ENCODE measurements at regions not wholly inside any gene's neighbourhood (a gene's known extent, or its start where the extent isn't known, plus 50 kb on each side); places are given as distances from the start of the nearest gene placed in this dataset.

- DNase-seq = no peak
Observed at GRCh38 chr10:85152496-85152895, 824.1 kb downstream of the CCSER2 start.

DNA sequence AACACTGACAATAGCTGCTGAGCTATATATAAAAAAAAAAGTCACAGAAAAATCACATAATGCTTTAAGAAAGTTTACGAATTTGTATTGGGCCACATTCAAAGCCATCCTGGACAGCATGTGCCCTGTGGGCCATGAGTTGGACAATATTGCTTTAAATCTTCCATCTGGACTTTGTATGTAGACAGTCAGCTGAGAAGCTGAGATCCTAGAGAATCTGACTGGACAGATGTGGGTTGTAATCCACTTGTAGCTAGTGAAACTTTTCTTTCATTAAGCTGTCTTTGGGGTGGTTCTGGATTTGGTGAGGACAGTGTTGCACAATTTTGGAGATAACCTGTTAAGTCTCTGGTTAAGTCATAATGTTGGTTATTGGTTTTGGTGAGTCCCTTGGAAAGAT, 824.5 kb downstream of the CCSER2 start:
- DNase-seq = no peak

DNA sequence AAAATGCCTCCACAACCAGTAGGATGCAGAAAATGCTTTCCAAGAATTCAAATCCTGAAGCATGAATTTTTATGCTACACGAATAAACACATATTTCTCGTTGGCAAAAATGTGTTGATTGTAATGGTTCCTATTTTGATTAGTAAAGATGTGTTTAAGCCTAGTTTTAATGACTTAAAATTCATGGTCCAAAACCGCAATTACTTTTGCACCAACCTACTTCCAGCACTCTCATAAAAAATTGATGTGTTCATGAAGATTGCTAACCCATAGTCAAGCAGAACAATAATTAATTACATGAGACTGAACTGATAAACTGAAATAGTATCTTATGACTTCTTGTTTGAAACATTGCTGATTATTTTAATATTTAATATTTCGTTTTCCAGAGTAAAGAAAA, 828.8 kb downstream of the CCSER2 start:
- DNase-seq = no peak

GRCh38 chr10:85168243-85168642, 839.9 kb downstream of the CCSER2 start:
- no peak for DNase-seq

GRCh38 chr10:85170026-85170425, 841.6 kb downstream of the CCSER2 start:
- no peak for DNase-seq

- DNase-seq = no peak
Observed at GRCh38 chr10:85175635-85176034, 847.2 kb downstream of the CCSER2 start.

DNA sequence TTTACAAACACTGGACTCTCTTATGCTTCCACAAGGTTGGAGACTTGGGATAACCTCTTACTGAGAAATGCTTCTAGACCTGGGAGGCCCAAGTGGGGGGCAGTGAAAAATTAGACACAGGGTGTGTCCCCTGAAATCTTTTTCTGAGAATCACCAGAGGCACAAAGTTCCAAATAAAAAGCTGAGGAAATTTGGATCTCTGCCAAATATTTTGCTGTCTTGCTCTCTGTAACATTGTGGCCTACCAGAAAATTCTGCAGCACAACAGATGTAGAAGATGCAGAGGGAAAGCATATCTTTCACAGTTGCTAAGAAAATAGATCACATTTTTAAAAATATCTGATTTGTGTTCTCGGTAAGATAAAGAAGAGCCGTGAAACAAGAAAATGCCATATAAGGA, 849.4 kb downstream of the CCSER2 start:
- no peak for DNase-seq

DNA sequence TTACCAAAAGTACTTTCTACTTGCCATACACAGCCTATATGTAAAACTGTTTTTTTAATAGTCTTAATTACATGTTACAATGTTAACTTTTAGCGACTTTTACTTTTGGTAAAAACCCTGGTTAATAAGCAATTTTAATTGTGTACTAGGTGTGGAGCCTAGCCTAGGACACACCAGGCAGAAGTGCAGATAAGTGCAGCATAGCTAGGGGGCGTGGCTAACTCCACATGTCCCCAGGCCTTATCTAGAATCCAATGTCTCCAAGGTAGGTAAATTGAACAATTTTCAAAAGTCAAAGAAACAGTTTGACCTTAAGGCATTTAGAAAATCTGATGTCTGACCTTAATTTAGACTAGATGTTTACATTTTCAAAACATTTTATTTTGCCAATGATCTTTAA, 858.7 kb downstream of the CCSER2 start:
- no peak for DNase-seq

GRCh38 chr10:85188770-85189484, 860.5 kb downstream of the CCSER2 start:
- no peak for DNase-seq

DNA sequence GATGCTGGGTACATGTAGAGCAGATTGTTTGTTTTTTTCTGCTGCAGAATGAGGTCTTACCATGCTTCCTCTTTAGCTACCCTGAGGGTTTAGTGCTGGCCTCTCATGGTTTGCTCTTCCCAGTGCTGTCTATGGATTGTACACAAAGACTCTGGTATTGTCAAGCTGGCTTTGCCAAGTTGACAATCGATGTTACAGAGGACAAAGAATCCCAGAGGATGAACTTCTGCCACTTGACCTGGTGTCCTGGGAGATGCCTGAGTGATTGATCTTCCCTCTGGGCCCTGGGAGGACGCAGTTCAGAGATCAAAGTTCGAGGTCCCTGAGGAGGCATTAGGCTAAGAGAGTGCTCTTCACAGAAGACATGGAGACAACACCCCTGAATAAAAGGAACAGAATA, 865.4 kb downstream of the CCSER2 start:
- DNase-seq = no peak

DNA sequence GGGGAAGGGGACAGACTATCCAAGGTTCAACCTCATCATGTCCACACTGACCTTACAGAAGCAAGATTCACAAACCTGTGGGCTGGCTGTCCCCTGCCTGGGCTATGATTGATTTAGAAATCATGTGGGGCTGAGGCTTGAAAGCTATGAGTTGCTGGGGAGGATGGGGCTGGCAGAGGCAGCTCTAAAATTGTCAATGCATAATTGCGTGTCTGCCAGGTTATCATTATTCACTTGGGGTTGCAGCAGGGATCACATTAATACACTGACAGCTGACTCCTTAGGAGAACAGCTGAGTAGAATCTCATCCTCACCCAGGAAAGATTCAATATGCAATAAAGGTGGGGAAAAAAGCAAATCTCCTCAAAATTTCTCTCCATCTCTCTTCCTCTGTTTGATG, 866.3 kb downstream of the CCSER2 start:
- DNase-seq = no peak

DNA sequence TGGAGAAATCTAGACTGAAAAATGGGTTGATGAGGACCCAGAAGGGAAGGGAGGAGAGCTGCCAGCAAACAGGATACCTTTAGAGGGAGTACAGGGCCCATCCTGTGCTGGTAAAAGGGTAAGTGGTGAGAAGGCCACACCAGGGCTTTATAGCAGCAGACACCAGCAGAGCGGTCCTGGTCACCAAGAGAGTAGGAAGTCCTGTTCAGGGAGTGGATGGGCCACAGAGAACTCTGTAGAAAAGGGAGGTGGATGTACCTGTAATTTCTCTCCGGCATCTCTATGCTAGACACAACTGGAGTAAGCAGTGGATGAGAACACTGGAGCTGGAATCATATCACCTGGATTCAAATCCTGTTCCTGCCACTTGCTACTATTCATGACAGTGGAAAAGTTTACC, 867.2 kb downstream of the CCSER2 start:
- DNase-seq = no peak

DNA sequence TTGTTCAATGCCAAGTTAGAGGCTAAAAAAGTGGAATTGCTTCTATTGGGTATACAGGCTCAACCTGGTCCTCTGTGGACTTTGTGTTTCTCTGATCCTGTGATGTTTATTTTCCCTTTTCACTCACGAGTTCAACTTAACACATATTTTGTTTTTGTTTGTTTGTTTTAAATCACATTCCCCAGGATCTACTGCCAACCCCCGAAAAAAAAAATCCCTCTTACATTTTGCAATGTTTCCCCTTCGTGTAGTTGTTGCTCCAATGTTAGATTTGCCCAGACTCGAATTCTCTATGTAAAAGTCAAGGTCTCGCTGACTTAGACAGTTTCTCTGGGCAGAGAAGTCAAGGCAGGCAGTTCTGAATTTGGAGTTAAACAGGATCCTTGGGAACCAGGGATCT, 876.4 kb downstream of the CCSER2 start:
- no peak for DNase-seq

GRCh38 chr10:85212526-85212925, 884.1 kb downstream of the CCSER2 start:
- no peak for DNase-seq

GRCh38 chr10:85213493-85213892, 885.1 kb downstream of the CCSER2 start:
- DNase-seq = no peak

- no peak for DNase-seq
Observed at GRCh38 chr10:85222300-85222699, 893.9 kb downstream of the CCSER2 start.

DNA sequence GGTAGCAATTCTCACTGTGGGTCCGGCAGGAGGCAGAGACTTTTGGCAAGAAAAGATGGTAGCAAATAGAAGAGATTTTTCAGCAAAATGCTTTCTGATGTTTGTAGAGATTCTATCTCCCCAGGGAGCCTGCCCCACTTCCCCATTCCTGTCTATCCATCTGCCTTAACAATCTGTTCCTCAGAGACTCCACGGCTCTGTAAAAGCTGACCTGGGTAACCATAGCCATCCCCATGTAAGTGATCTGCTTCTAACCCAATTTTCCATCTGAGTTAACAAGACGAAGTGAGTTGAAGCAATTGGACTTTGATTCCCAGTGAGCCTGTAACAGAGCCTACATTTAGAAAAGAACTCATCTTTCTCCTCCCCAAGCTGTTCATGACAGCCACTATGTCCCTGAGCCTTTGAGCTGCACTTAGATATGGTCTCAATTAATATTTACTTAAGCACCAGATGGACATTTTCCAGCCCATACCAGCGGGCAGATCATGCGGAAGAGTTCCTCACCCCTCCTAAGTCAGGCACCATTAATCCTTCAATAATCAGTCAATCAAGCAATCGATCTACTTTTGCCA, 896.1 kb downstream of the CCSER2 start:
- DNase-seq = no peak

GRCh38 chr10:85225311-85225710, 896.9 kb downstream of the CCSER2 start:
- DNase-seq = no peak

- no peak for DNase-seq
Observed at GRCh38 chr10:85226596-85226995, 898.2 kb downstream of the CCSER2 start.

- DNase-seq = no peak
Observed at GRCh38 chr10:85228726-85229125, 900.3 kb downstream of the CCSER2 start.

GRCh38 chr10:85231534-85232270, 903.3 kb downstream of the CCSER2 start:
- DNase-seq = no peak

DNA sequence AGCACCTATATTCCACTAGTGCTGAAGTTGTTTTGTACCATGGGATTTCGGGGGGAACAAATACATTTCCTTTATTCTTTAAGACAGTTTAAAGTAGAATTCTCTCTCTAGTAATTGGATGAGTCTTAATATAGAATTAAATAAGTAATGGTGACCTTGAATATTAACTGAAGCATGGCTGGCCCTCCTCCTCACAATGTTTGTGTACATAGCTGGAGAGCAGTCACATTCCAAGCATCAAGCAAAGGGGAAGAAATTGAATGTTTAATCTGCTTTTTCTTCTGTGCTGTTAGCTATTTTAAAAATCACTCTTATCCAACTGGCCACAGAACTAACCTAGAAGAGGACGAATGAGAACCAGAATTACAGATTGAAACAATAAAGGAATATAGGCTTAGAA, 906.9 kb downstream of the CCSER2 start:
- DNase-seq = no peak

GRCh38 chr10:85238676-85239075, 910.3 kb downstream of the CCSER2 start:
- DNase-seq = no peak

- DNase-seq = no peak
Observed at GRCh38 chr10:85250304-85250703, 921.9 kb downstream of the CCSER2 start.
